G401 (cell line): ENCODE measurements at regions not wholly inside any gene's neighbourhood (a gene's known extent, or its start where the extent isn't known, plus 50 kb on each side); places are given as distances from the start of the nearest gene placed in this dataset.
A peak's percentile ranks its signal among the peaks of the same experiment; 100 is the strongest.

ENCODE experiments used
- DNase-seq: peaks from one replicate; pipeline ENCODE4 v3.0.0-alpha.2; 2015; ENCODE audit warnings: low spot score
- in situ Hi-C: cut with HindIII; loops from 2 replicates; pipeline ENCODE4 v1.10.0; 2016; ENCODE audit warnings: low sequenced_read_pairs, mixed read lengths

- DNase-seq = no peak
- in situ Hi-C loops = no loop called here
Observed at GRCh38 chr12:43106355-43106754, 445.6 kb downstream of the ADAMTS20 start.

GRCh38 chr12:43105426-43105981 is 446.5 kb downstream of the ADAMTS20 start:
- DNase-seq = no peak
- in situ Hi-C loops = no loop called here

GRCh38 chr12:43104494-43104893 is 447.5 kb downstream of the ADAMTS20 start:
- in situ Hi-C loops = no loop called here
- DNase-seq = peak; percentile 6

GRCh38 chr12:43103866-43104265 is 448.1 kb downstream of the ADAMTS20 start:
- in situ Hi-C loops = no loop called here
- peak; percentile 67 for DNase-seq

- no peak for DNase-seq
- in situ Hi-C loops = no loop called here
Observed at GRCh38 chr12:43102546-43103264, 449.3 kb downstream of the ADAMTS20 start.

- no peak for DNase-seq
- in situ Hi-C loops = no loop called here
Observed at GRCh38 chr12:43100231-43100630, 451.8 kb downstream of the ADAMTS20 start.

- in situ Hi-C loops = no loop called here
- DNase-seq = no peak
Observed at GRCh38 chr12:43099691-43100163, 452.3 kb downstream of the ADAMTS20 start.

GRCh38 chr12:43098766-43099550 is 453.0 kb downstream of the ADAMTS20 start:
- in situ Hi-C loops = no loop called here
- no peak for DNase-seq

- in situ Hi-C loops = no loop called here
- no peak for DNase-seq
Observed at GRCh38 chr12:43098071-43098470, 453.9 kb downstream of the ADAMTS20 start.

GRCh38 chr12:43097471-43097870 is 454.5 kb downstream of the ADAMTS20 start:
- in situ Hi-C loops = no loop called here

GRCh38 chr12:43095669-43096280 is 456.2 kb downstream of the ADAMTS20 start:
- DNase-seq = no peak
- in situ Hi-C loops = no loop called here

More at GRCh38 chr12:43097471-43097870, 454.5 kb downstream of the ADAMTS20 start:
- no peak for DNase-seq

GRCh38 chr12:43094886-43095575 is 457.0 kb downstream of the ADAMTS20 start:
- in situ Hi-C loops = no loop called here

GRCh38 chr12:43090981-43091380 is 461.0 kb downstream of the ADAMTS20 start:
- in situ Hi-C loops = no loop called here
- no peak for DNase-seq

More at GRCh38 chr12:43094886-43095575, 457.0 kb downstream of the ADAMTS20 start:
- DNase-seq = no peak

- no peak for DNase-seq
- in situ Hi-C loops = no loop called here
Observed at GRCh38 chr12:43087195-43088091, 464.6 kb downstream of the ADAMTS20 start.

- no peak for DNase-seq
- in situ Hi-C loops = no loop called here
Observed at GRCh38 chr12:43079476-43079875, 472.5 kb downstream of the ADAMTS20 start.

- in situ Hi-C loops = no loop called here
- DNase-seq = no peak
Observed at GRCh38 chr12:43078976-43079375, 473.0 kb downstream of the ADAMTS20 start.

GRCh38 chr12:43072431-43072830 is 479.6 kb downstream of the ADAMTS20 start:
- no peak for DNase-seq
- in situ Hi-C loops = no loop called here

- DNase-seq = no peak
- in situ Hi-C loops = no loop called here
Observed at GRCh38 chr12:43069768-43070221, 480.2 kb upstream of the PRICKLE1 start.
